ENCODE measurements at regions not wholly inside any gene's neighbourhood (a gene's known extent, or its start where the extent isn't known, plus 50 kb on each side); places are given as distances from the start of the nearest gene placed in this dataset.

DNA sequence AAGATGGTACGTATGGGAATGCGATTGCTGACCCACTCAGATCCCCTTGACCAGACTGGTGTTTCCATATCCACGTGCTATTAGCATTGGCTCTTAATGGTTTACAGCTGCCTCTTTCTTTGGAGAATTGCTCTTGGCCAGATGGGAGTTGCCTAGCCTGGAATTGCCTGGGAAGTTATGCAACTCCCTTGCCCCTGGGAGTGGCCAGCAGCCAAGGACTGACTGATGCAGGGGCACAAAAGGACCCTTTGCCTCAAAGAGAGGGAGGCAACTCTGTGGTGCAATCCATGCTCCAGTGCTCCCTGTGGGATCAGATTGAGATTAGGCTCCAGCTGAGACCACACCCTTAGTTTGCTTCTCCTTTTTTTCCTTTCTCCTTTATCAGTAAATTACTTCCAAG is 203.5 kb upstream of the JAG1 start:
- Histone ChIP-seq H3K27ac (ENCODE audit: poor library complexity, severe bottlenecking) (no peak overlapping the region), H3K4me1 (ENCODE audit: insufficient read depth, poor library complexity, severe bottlenecking) (peaks cover 4% of the 10 kb centered on the region), H3K36me3 (ENCODE audit: low read depth) (no peaks in the 10 kb centered on the region), H3K4me3 (ENCODE audit: severe bottlenecking) (no peak overlapping the region), H3K9me3 (ENCODE audit: severe bottlenecking) (no peaks in the 10 kb centered on the region), H3K27me3 (ENCODE audit: insufficient read depth, poor library complexity, severe bottlenecking) (no peaks in the 10 kb centered on the region)
- DNase-seq (ENCODE audit: low spot score), result no peak
- TF ChIP-seq, protein P1, sequence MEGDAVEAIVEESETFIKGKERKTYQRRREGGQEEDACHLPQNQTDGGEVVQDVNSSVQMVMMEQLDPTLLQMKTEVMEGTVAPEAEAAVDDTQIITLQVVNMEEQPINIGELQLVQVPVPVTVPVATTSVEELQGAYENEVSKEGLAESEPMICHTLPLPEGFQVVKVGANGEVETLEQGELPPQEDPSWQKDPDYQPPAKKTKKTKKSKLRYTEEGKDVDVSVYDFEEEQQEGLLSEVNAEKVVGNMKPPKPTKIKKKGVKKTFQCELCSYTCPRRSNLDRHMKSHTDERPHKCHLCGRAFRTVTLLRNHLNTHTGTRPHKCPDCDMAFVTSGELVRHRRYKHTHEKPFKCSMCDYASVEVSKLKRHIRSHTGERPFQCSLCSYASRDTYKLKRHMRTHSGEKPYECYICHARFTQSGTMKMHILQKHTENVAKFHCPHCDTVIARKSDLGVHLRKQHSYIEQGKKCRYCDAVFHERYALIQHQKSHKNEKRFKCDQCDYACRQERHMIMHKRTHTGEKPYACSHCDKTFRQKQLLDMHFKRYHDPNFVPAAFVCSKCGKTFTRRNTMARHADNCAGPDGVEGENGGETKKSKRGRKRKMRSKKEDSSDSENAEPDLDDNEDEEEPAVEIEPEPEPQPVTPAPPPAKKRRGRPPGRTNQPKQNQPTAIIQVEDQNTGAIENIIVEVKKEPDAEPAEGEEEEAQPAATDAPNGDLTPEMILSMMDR (IDR thresholded peaks at IDR 0.05; ENCODE audit: poor library complexity, severe bottlenecking), result no peak
- ATAC-seq (ENCODE audit: low read depth), result no peak

- TF ChIP-seq, protein P1 (IDR thresholded peaks at IDR 0.05; ENCODE audit: poor library complexity, severe bottlenecking), result no peak
- no peak overlapping the region for H3K27ac ChIP-seq (ENCODE audit: poor library complexity, severe bottlenecking)
- ATAC-seq (ENCODE audit: low read depth), result no peak
- no peak overlapping the region for H3K4me3 ChIP-seq (ENCODE audit: severe bottlenecking)
- no peaks in the 10 kb centered on the region for H3K36me3 ChIP-seq (ENCODE audit: low read depth)
- H3K9me3 ChIP-seq (ENCODE audit: severe bottlenecking), result no peaks in the 10 kb centered on the region
- H3K27me3 ChIP-seq (ENCODE audit: insufficient read depth, poor library complexity, severe bottlenecking), result no peaks in the 10 kb centered on the region
- no peak for DNase-seq (ENCODE audit: low spot score)
- no peaks in the 10 kb centered on the region for H3K4me1 ChIP-seq (ENCODE audit: insufficient read depth, poor library complexity, severe bottlenecking)
Measured at GRCh38 chr20:10883166-10883565, 209.4 kb upstream of the JAG1 start.

GRCh38 chr20:10893321-10893720 is 219.5 kb upstream of the JAG1 start:
- Histone ChIP-seq H3K9me3 (ENCODE audit: severe bottlenecking) (no peaks in the 10 kb centered on the region), H3K4me3 (ENCODE audit: severe bottlenecking) (no peak overlapping the region), H3K4me1 (ENCODE audit: insufficient read depth, poor library complexity, severe bottlenecking) (no peaks in the 10 kb centered on the region), H3K27ac (ENCODE audit: poor library complexity, severe bottlenecking) (no peak overlapping the region), H3K27me3 (ENCODE audit: insufficient read depth, poor library complexity, severe bottlenecking) (no peaks in the 10 kb centered on the region), H3K36me3 (ENCODE audit: low read depth) (no peaks in the 10 kb centered on the region)
- DNase-seq (ENCODE audit: low spot score) (no peak), ATAC-seq (ENCODE audit: low read depth) (no peak)
- TF ChIP-seq, protein P1 (IDR thresholded peaks at IDR 0.05; ENCODE audit: poor library complexity, severe bottlenecking), result no peak

GRCh38 chr20:10897336-10897735 is 223.5 kb upstream of the JAG1 start:
- Histone ChIP-seq H3K4me1 (ENCODE audit: insufficient read depth, poor library complexity, severe bottlenecking) (no peaks in the 10 kb centered on the region), H3K27me3 (ENCODE audit: insufficient read depth, poor library complexity, severe bottlenecking) (no peaks in the 10 kb centered on the region), H3K4me3 (ENCODE audit: severe bottlenecking) (no peak overlapping the region), H3K9me3 (ENCODE audit: severe bottlenecking) (no peaks in the 10 kb centered on the region), H3K36me3 (ENCODE audit: low read depth) (no peaks in the 10 kb centered on the region), H3K27ac (ENCODE audit: poor library complexity, severe bottlenecking) (no peak overlapping the region)
- DNase-seq (ENCODE audit: low spot score) (no peak), ATAC-seq (ENCODE audit: low read depth) (no peak)
- TF ChIP-seq, protein P1 (IDR thresholded peaks at IDR 0.05; ENCODE audit: poor library complexity, severe bottlenecking), result no peak

- Histone ChIP-seq H3K4me1 (ENCODE audit: insufficient read depth, poor library complexity, severe bottlenecking) (no peaks in the 10 kb centered on the region), H3K27ac (ENCODE audit: poor library complexity, severe bottlenecking) (no peak overlapping the region), H3K27me3 (ENCODE audit: insufficient read depth, poor library complexity, severe bottlenecking) (no peaks in the 10 kb centered on the region), H3K4me3 (ENCODE audit: severe bottlenecking) (no peak overlapping the region), H3K36me3 (ENCODE audit: low read depth) (no peaks in the 10 kb centered on the region), H3K9me3 (ENCODE audit: severe bottlenecking) (no peaks in the 10 kb centered on the region)
- ATAC-seq (ENCODE audit: low read depth) (no peak), DNase-seq (ENCODE audit: low spot score) (no peak)
- TF ChIP-seq, protein P1 (IDR thresholded peaks at IDR 0.05; ENCODE audit: poor library complexity, severe bottlenecking), result no peak
Measured at GRCh38 chr20:10898552-10898951, 224.8 kb upstream of the JAG1 start.

Measured in RWPE2 (cell line).